Osteocyte (in vitro differentiated cells): ENCODE measurements at regions not wholly inside any gene's neighbourhood (a gene's known extent, or its start where the extent isn't known, plus 50 kb on each side); places are given as distances from the start of the nearest gene placed in this dataset.

Experiments used
- DNase-seq: peaks from one replicate; pipeline ENCODE4 v3.0.0; 2021; ENCODE audit warnings: mixed read lengths; ENCODE audit not compliant: unreplicated experiment; ENCODE audit errors: extremely low spot score
- H3K27ac Mint-ChIP-seq: one replicate; pipeline ENCODE4 v1.8.0; 2021; ENCODE audit warnings: mild to moderate bottlenecking, mixed read lengths; ENCODE audit not compliant: unreplicated experiment
- H3K27me3 Mint-ChIP-seq: one replicate; pipeline ENCODE4 v1.8.0; 2021; ENCODE audit warnings: mixed read lengths; ENCODE audit not compliant: unreplicated experiment
- H3K36me3 Mint-ChIP-seq: one replicate; pipeline ENCODE4 v1.8.0; 2021; ENCODE audit warnings: mixed read lengths; ENCODE audit not compliant: unreplicated experiment
- H3K4me1 Mint-ChIP-seq: one replicate; pipeline ENCODE4 v1.8.0; 2021; ENCODE audit warnings: mixed read lengths; ENCODE audit not compliant: unreplicated experiment
- H3K4me3 Mint-ChIP-seq: one replicate; pipeline ENCODE4 v1.8.0; 2021; ENCODE audit warnings: mild to moderate bottlenecking, moderate library complexity, mixed read lengths; ENCODE audit not compliant: unreplicated experiment
- H3K9me3 Mint-ChIP-seq: one replicate; pipeline ENCODE4 v1.8.0; 2021; ENCODE audit warnings: mixed read lengths; ENCODE audit not compliant: unreplicated experiment
- CTCF ChIP-seq: fragments of 200-600 bp; sonication (generic); IDR thresholded peaks from 2 replicates; pipeline ENCODE4 v1.5.0; 2021; ENCODE audit warnings: antibody characterized with exemption, mild to moderate bottlenecking, moderate library complexity

DNA sequence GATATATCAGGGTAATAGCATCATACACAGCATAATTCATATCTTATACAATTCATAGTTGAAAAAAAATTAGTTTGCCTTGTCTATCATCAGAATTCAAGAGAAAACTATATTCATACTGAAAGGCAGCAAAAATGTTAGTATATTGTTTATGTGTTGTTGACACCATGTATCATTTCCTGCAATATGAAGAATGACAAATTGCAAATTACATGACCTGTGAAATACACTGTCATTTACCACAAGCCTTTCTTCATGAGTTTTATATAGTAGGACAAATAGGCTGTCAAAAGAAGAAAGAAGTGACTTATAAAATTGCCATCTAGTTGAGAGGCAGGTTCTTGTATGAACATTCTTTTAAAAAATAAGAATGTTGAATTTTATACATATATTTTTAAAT lies 1136.3 kb upstream of the CDH9 start:
- Mint-ChIP-seq H3K27ac (no peak overlapping the region), H3K4me1 (no peaks in the 10 kb centered on the region), H3K36me3 (no peaks in the 10 kb centered on the region), H3K4me3 (no peak overlapping the region), H3K9me3 (no peaks in the 10 kb centered on the region), H3K27me3 (peaks cover 5% of the 10 kb centered on the region)
- no peak for DNase-seq
- TF ChIP-seq CTCF: no peak

GRCh38 chr5:28165096-28165495 lies 1126.7 kb upstream of the CDH9 start:
- Mint-ChIP-seq H3K36me3 (no peaks in the 10 kb centered on the region), H3K9me3 (no peaks in the 10 kb centered on the region), H3K27me3 (peaks cover 2% of the 10 kb centered on the region), H3K4me3 (no peak overlapping the region), H3K4me1 (peaks cover 9% of the 10 kb centered on the region), H3K27ac (no peak overlapping the region)
- no peak for TF ChIP-seq CTCF
- no peak for DNase-seq

DNA sequence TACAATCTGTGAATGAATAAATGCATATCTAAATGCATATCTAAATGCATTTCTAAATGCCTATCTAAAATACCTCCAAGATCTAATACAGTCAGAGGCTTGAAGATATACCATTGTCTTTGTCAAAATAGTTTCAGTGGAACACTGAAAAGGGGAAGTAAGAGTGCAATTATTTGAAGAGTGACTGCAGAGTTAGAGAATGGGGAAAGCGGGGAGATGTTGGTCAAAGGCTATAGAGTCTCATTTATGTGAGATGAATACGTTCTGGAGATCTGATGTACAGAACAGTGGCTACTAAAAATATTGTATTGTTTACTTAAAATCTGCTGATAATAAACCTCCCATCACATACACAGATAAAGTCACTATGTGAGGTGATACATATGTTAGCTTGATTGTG lies 1126.2 kb upstream of the CDH9 start:
- Mint-ChIP-seq H3K4me1 (peaks cover 9% of the 10 kb centered on the region), H3K27me3 (peaks cover 2% of the 10 kb centered on the region), H3K36me3 (no peaks in the 10 kb centered on the region), H3K4me3 (no peak overlapping the region), H3K9me3 (no peaks in the 10 kb centered on the region), H3K27ac (no peak overlapping the region)
- no peak for DNase-seq
- no peak for TF ChIP-seq CTCF

GRCh38 chr5:28156981-28157380 lies 1118.6 kb upstream of the CDH9 start:
- no peaks in the 10 kb centered on the region for H3K36me3 Mint-ChIP-seq
- no peak for TF ChIP-seq CTCF
- H3K9me3 Mint-ChIP-seq: no peaks in the 10 kb centered on the region
- H3K27me3 Mint-ChIP-seq: peaks cover 16% of the 10 kb centered on the region
- DNase-seq: no peak
- no peaks in the 10 kb centered on the region for H3K4me1 Mint-ChIP-seq
- H3K27ac Mint-ChIP-seq: no peak overlapping the region
- no peak overlapping the region for H3K4me3 Mint-ChIP-seq

DNA sequence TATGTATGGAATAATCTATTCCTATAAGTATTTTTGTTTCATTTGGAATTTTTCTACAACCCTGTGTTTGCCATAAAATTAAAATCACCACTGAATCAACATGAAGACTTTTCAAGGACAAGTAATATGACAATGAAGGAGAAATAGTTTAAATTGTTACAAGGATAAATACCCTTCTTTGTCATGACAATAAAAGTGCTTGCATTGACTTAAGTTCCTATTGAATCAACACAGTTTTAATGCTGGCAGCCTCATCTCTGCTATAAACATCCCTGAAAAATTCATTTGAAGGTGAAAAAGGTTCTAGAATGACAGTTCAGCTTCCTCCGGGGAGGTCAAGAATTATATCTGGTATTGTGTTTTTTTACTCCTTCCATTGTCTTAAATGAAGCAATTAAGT lies 1105.1 kb upstream of the CDH9 start:
- H3K4me3 Mint-ChIP-seq: no peak overlapping the region
- no peak for DNase-seq
- no peaks in the 10 kb centered on the region for H3K4me1 Mint-ChIP-seq

More for the DNA sequence above, 1105.1 kb upstream of the CDH9 start:
- H3K27ac Mint-ChIP-seq: no peak overlapping the region
- no peaks in the 10 kb centered on the region for H3K36me3 Mint-ChIP-seq
- no peaks in the 10 kb centered on the region for H3K9me3 Mint-ChIP-seq
- peaks cover 18% of the 10 kb centered on the region for H3K27me3 Mint-ChIP-seq
- no peak for TF ChIP-seq CTCF
